Mesenchymal stem cell (in vitro differentiated cells and primary cell): ENCODE measurements at regions not wholly inside any gene's neighbourhood (a gene's known extent, or its start where the extent isn't known, plus 50 kb on each side); places are given as distances from the start of the nearest gene placed in this dataset.

Experiments
- DNase-seq: peaks from one replicate; pipeline ENCODE4 v3.0.0-alpha.2; 2013
- H2AFZ ChIP-seq: one replicate; pipeline ENCODE4 v1.6.1; 2013; ENCODE audit warnings: low read depth, mild to moderate bottlenecking, control low read depth, inconsistent platforms, low read length, moderate library complexity
- H2AK5ac ChIP-seq: 2 replicates; pipeline ENCODE4 v1.6.1; 2013; ENCODE audit warnings: low read length, moderate library complexity, mild to moderate bottlenecking, inconsistent platforms; ENCODE audit not compliant: severe bottlenecking
- H2BK120ac ChIP-seq: one replicate; pipeline ENCODE4 v1.6.1; 2013; ENCODE audit warnings: low read depth, mild to moderate bottlenecking, inconsistent platforms, low read length, moderate library complexity
- H2BK12ac ChIP-seq, 2 experiments: one replicate each; pipeline ENCODE4 v1.6.1; 2013; ENCODE audit warnings: inconsistent platforms in 2 of 2, low read length in 2 of 2, mild to moderate bottlenecking in 2 of 2, moderate library complexity in 2 of 2, control low read depth in 1 of 2
- H2BK15ac ChIP-seq: one replicate; pipeline ENCODE4 v1.6.1; 2013; ENCODE audit warnings: mild to moderate bottlenecking, low read depth, inconsistent platforms; ENCODE audit not compliant: poor library complexity, severe bottlenecking
- H2BK5ac ChIP-seq: 2 replicates; pipeline ENCODE4 v1.6.1; 2013; ENCODE audit warnings: low read depth, mild to moderate bottlenecking, low read length, control low read depth, inconsistent platforms; ENCODE audit not compliant: poor library complexity, severe bottlenecking
- H3K14ac ChIP-seq, 2 experiments: one replicate each; pipeline ENCODE4 v1.6.1; 2013; ENCODE audit warnings: inconsistent platforms in 2 of 2, low read length in 2 of 2, control low read depth in 1 of 2, mild to moderate bottlenecking in 1 of 2, moderate library complexity in 1 of 2
- H3K18ac ChIP-seq, 2 experiments: one replicate each; pipeline ENCODE4 v1.6.1; 2013; ENCODE audit warnings: inconsistent platforms in 2 of 2, low read length in 2 of 2, control low read depth in 1 of 2, low read depth in 1 of 2, mild to moderate bottlenecking in 1 of 2
- H3K23ac ChIP-seq, 2 experiments: one replicate each; pipeline ENCODE4 v1.6.1; 2013; ENCODE audit warnings: inconsistent platforms in 2 of 2, low read length in 2 of 2, mild to moderate bottlenecking in 2 of 2, moderate library complexity in 2 of 2, control low read depth in 1 of 2
- H3K27ac ChIP-seq: 2 replicates; pipeline ENCODE4 v1.5.1; 2013; ENCODE audit warnings: mild to moderate bottlenecking, moderate library complexity, low read length, control low read depth, inconsistent platforms; ENCODE audit not compliant: poor library complexity, severe bottlenecking
- H3K27me3 ChIP-seq, 2 experiments: 2 replicates each; pipeline versions ENCODE4 v1.6.1 to v1.7.0; 2013; ENCODE audit warnings: low read length in 2 of 2, mild to moderate bottlenecking in 2 of 2, moderate library complexity in 2 of 2, control low read depth in 1 of 2, inconsistent platforms in 1 of 2; ENCODE audit not compliant: control insufficient read depth in 1 of 2, insufficient read depth in 1 of 2
- H3K36me3 ChIP-seq, 2 experiments: 2 replicates each; pipeline versions ENCODE4 v1.6.1 to v1.7.0; 2013; ENCODE audit warnings: low read length in 2 of 2, control low read depth in 1 of 2, inconsistent platforms in 1 of 2, low read depth in 1 of 2, mild to moderate bottlenecking in 1 of 2; ENCODE audit not compliant: insufficient read depth in 2 of 2, control insufficient read depth in 1 of 2
- H3K4ac ChIP-seq, 2 experiments: one replicate each; pipeline ENCODE4 v1.6.1; 2013; ENCODE audit warnings: inconsistent platforms in 2 of 2, low read length in 2 of 2, mild to moderate bottlenecking in 2 of 2, moderate library complexity in 2 of 2, control low read depth in 1 of 2, low read depth in 1 of 2
- H3K4me1 ChIP-seq: 2 replicates; pipeline ENCODE4 v1.6.1; 2013; ENCODE audit warnings: low read depth, low read length, control low read depth; ENCODE audit not compliant: control insufficient read depth, insufficient read depth
- H3K4me2 ChIP-seq: 2 replicates; pipeline ENCODE4 v1.6.1; 2013; ENCODE audit warnings: low read length, mild to moderate bottlenecking, inconsistent platforms; ENCODE audit not compliant: poor library complexity, severe bottlenecking
- H3K4me3 ChIP-seq, 2 experiments: 2 replicates each; pipeline versions ENCODE4 v1.5.1 to v1.7.0; 2013; ENCODE audit warnings: low read length in 2 of 2, mild to moderate bottlenecking in 2 of 2, control low read depth in 1 of 2, low read depth in 1 of 2; ENCODE audit not compliant: insufficient read depth in 1 of 2
- H3K79me1 ChIP-seq: replicated peaks from 2 replicates; pipeline ENCODE4 v1.6.1; 2013; ENCODE audit warnings: mild to moderate bottlenecking, control low read depth, low read length, inconsistent platforms; ENCODE audit not compliant: poor library complexity, severe bottlenecking
- H3K9ac ChIP-seq: 2 replicates; pipeline ENCODE4 v1.7.0; 2013; ENCODE audit warnings: mild to moderate bottlenecking, low read length, moderate library complexity
- H3K9me3 ChIP-seq: 2 replicates; pipeline ENCODE4 v1.7.0; 2013; ENCODE audit warnings: mild to moderate bottlenecking, low read length; ENCODE audit not compliant: control insufficient read depth
- H4K8ac ChIP-seq: one replicate; pipeline ENCODE4 v1.6.1; 2013; ENCODE audit warnings: inconsistent platforms, mild to moderate bottlenecking, low read length, moderate library complexity
- H4K91ac ChIP-seq: one replicate; pipeline ENCODE4 v1.6.1; 2013; ENCODE audit warnings: mild to moderate bottlenecking, low read length, inconsistent platforms
- WGBS: methylation state at CpG from one replicate; pipeline ENCODE4 v1.1.7; 2013; ENCODE audit warnings: mixed read lengths; 5-methylcytosine and 5-hydroxymethylcytosine counted together

- Histone ChIP-seq H3K23ac (no peak overlapping the region), H3K79me1 (no peaks in the 10 kb centered on the region), H2BK12ac (no peak overlapping the region), H3K9me3 (no peaks in the 10 kb centered on the region), H3K4me2 (no peak overlapping the region), H3K27ac (no peak overlapping the region), H3K14ac (no peak overlapping the region), H3K36me3 (no peaks in the 10 kb centered on the region), H3K18ac (no peak overlapping the region), H3K27me3 (no peaks in the 10 kb centered on the region), H3K4me1 (no peaks in the 10 kb centered on the region), H4K91ac (no peak overlapping the region), H2AK5ac (no peak overlapping the region), H2BK5ac (no peak overlapping the region), H3K4me3 (no peak overlapping the region), H2BK15ac (no peak overlapping the region), H3K4ac (no peak overlapping the region), H2AFZ (no peak overlapping the region), H4K8ac (no peak overlapping the region), H3K9ac (no peak overlapping the region), H2BK120ac (no peak overlapping the region)
- no peak for DNase-seq
- WGBS: 100% methylated on average over 1 of the region's 3 CpGs
Measured at GRCh38 chr3:168958466-168958865, 705.0 kb downstream of the MECOM start.

GRCh38 chr3:168956076-168956475, 707.4 kb downstream of the MECOM start:
- H3K4ac ChIP-seq: no peak overlapping the region
- no peak for DNase-seq
- no peak overlapping the region for H3K14ac ChIP-seq
- no peak overlapping the region for H2AK5ac ChIP-seq
- no peak overlapping the region for H4K91ac ChIP-seq
- no peak overlapping the region for H2AFZ ChIP-seq
- no peak overlapping the region for H2BK5ac ChIP-seq
- no peak overlapping the region for H3K23ac ChIP-seq
- no peak overlapping the region for H3K27ac ChIP-seq
- no peaks in the 10 kb centered on the region for H3K36me3 ChIP-seq
- no peak overlapping the region for H2BK15ac ChIP-seq
- H3K4me1 ChIP-seq: no peaks in the 10 kb centered on the region
- no peaks in the 10 kb centered on the region for H3K79me1 ChIP-seq
- no peak overlapping the region for H2BK12ac ChIP-seq
- no peaks in the 10 kb centered on the region for H3K27me3 ChIP-seq
- no peak overlapping the region for H3K4me2 ChIP-seq
- H3K4me3 ChIP-seq: no peak overlapping the region
- no peak overlapping the region for H3K18ac ChIP-seq
- H3K9me3 ChIP-seq: no peaks in the 10 kb centered on the region
- WGBS: 71% methylated on average over 2 of the region's 8 CpGs
- H2BK120ac ChIP-seq: no peak overlapping the region
- no peak overlapping the region for H3K9ac ChIP-seq
- H4K8ac ChIP-seq: no peak overlapping the region

GRCh38 chr3:168952551-168952950, 711.0 kb downstream of the MECOM start:
- H3K14ac ChIP-seq: no peak overlapping the region
- no peaks in the 10 kb centered on the region for H3K79me1 ChIP-seq
- no peak overlapping the region for H3K9ac ChIP-seq
- WGBS: 78% methylated on average over 3 of the region's 4 CpGs
- H3K4me1 ChIP-seq: no peaks in the 10 kb centered on the region
- H3K36me3 ChIP-seq: no peaks in the 10 kb centered on the region
- no peak overlapping the region for H3K4ac ChIP-seq
- H2AFZ ChIP-seq: no peak overlapping the region
- H3K9me3 ChIP-seq: no peaks in the 10 kb centered on the region
- H4K91ac ChIP-seq: no peak overlapping the region
- H3K4me3 ChIP-seq: no peak overlapping the region
- no peak overlapping the region for H2BK12ac ChIP-seq
- H3K23ac ChIP-seq: no peak overlapping the region
- no peak overlapping the region for H3K27ac ChIP-seq
- DNase-seq: peak; percentile 4
- H3K4me2 ChIP-seq: no peak overlapping the region
- no peak overlapping the region for H2AK5ac ChIP-seq
- H2BK5ac ChIP-seq: no peak overlapping the region
- no peak overlapping the region for H3K18ac ChIP-seq
- H3K27me3 ChIP-seq: no peaks in the 10 kb centered on the region
- no peak overlapping the region for H2BK15ac ChIP-seq
- no peak overlapping the region for H2BK120ac ChIP-seq
- no peak overlapping the region for H4K8ac ChIP-seq

GRCh38 chr3:168951884-168952283, 711.6 kb downstream of the MECOM start:
- no peaks in the 10 kb centered on the region for H3K79me1 ChIP-seq
- no peak overlapping the region for H2AK5ac ChIP-seq
- no peak overlapping the region for H4K8ac ChIP-seq
- H3K4me2 ChIP-seq: no peak overlapping the region
- H2BK5ac ChIP-seq: no peak overlapping the region
- no peak overlapping the region for H2BK120ac ChIP-seq
- no peak overlapping the region for H2AFZ ChIP-seq
- H3K4me1 ChIP-seq: no peaks in the 10 kb centered on the region
- H3K4ac ChIP-seq: no peak overlapping the region
- H4K91ac ChIP-seq: no peak overlapping the region
- no peak overlapping the region for H3K14ac ChIP-seq
- DNase-seq: no peak
- H2BK15ac ChIP-seq: no peak overlapping the region
- H3K27ac ChIP-seq: no peak overlapping the region
- no peak overlapping the region for H3K4me3 ChIP-seq
- no peaks in the 10 kb centered on the region for H3K9me3 ChIP-seq
- WGBS: 83% methylated on average over 2 of the region's 3 CpGs
- no peak overlapping the region for H3K23ac ChIP-seq
- H3K9ac ChIP-seq: no peak overlapping the region
- H3K18ac ChIP-seq: no peak overlapping the region
- no peak overlapping the region for H2BK12ac ChIP-seq
- H3K36me3 ChIP-seq: no peaks in the 10 kb centered on the region
- no peaks in the 10 kb centered on the region for H3K27me3 ChIP-seq
